ENCODE measurements at regions not wholly inside any gene's neighbourhood (a gene's known extent, or its start where the extent isn't known, plus 50 kb on each side); places are given as distances from the start of the nearest gene placed in this dataset.
A peak's percentile ranks its signal among the peaks of the same experiment; 100 is the strongest.

GRCh38 chrX:69097451-69098236 is 67.6 kb downstream of the PJA1 start:
- no peaks in the 10 kb centered on the region for H3K27me3 ChIP-seq (ENCODE audit: control insufficient read depth, insufficient read depth, low read length)
- TF ChIP-seq CTCF (IDR thresholded peaks at IDR 0.05; ENCODE audit: low read depth, low read length) = no peak
- POLR2A ChIA-PET = no interaction called here
- no peak for DNase-seq (ENCODE audit: low read depth, low spot score)
- no peak overlapping the region for H3K27ac ChIP-seq (ENCODE audit: low read depth, low read length)
- CTCF ChIA-PET = no interaction called here
- H3K4me3 ChIP-seq (ENCODE audit: low read depth, low read length) = no peak overlapping the region
- H3K9me3 ChIP-seq (ENCODE audit: control insufficient read depth, insufficient read depth, low read length) = no peaks in the 10 kb centered on the region

GRCh38 chrX:69096963-69097362 is 68.3 kb downstream of the PJA1 start:
- Histone ChIP-seq H3K27me3 (ENCODE audit: control insufficient read depth, insufficient read depth, low read length) (no peaks in the 10 kb centered on the region), H3K27ac (ENCODE audit: low read depth, low read length) (no peak overlapping the region), H3K9me3 (ENCODE audit: control insufficient read depth, insufficient read depth, low read length) (no peaks in the 10 kb centered on the region), H3K4me3 (ENCODE audit: low read depth, low read length) (no peak overlapping the region)
- no peak for DNase-seq (ENCODE audit: low read depth, low spot score)
- ChIA-PET CTCF (no interaction called here), POLR2A (no interaction called here)
- TF ChIP-seq CTCF (IDR thresholded peaks at IDR 0.05; ENCODE audit: low read depth, low read length) = no peak

GRCh38 chrX:69094977-69095669 is 70.1 kb downstream of the PJA1 start:
- Histone ChIP-seq H3K4me3 (ENCODE audit: low read depth, low read length) (no peak overlapping the region), H3K9me3 (ENCODE audit: control insufficient read depth, insufficient read depth, low read length) (no peaks in the 10 kb centered on the region), H3K27ac (ENCODE audit: low read depth, low read length) (no peak overlapping the region), H3K27me3 (ENCODE audit: control insufficient read depth, insufficient read depth, low read length) (no peaks in the 10 kb centered on the region)
- no peak for TF ChIP-seq CTCF (IDR thresholded peaks at IDR 0.05; ENCODE audit: low read depth, low read length)
- POLR2A ChIA-PET = no interaction called here
- CTCF ChIA-PET = interaction anchor here (0.6 to 1.7 kb wide), 9 partner anchors 8 to 267 kb away, joined by 3 to 11 read pairs (median 4); partner anchors contain the start of gene EFNB1
- DNase-seq (ENCODE audit: low read depth, low spot score) = no peak

GRCh38 chrX:69093960-69094871 is 71.0 kb downstream of the PJA1 start:
- Histone ChIP-seq H3K4me3 (ENCODE audit: low read depth, low read length) (no peak overlapping the region), H3K9me3 (ENCODE audit: control insufficient read depth, insufficient read depth, low read length) (no peaks in the 10 kb centered on the region), H3K27ac (ENCODE audit: low read depth, low read length) (no peak overlapping the region), H3K27me3 (ENCODE audit: control insufficient read depth, insufficient read depth, low read length) (no peaks in the 10 kb centered on the region)
- CTCF ChIA-PET = interaction anchor here (0.6 to 1.7 kb wide), 13 partner anchors 9 to 266 kb away, joined by 3 to 11 read pairs (median 4); partner anchors contain the start of gene EFNB1
- DNase-seq (ENCODE audit: low read depth, low spot score) = no peak
- POLR2A ChIA-PET = interaction anchor here (0.9 kb wide), 1 partner anchor 265 kb away, joined by 3 read pairs; the partner anchor contains the start of gene EFNB1
- peak; percentile 54 for TF ChIP-seq CTCF (IDR thresholded peaks at IDR 0.05; ENCODE audit: low read depth, low read length)
